NCI-H446 treated with DMSO at 0.1 percent for 48 hours (cell line): ENCODE measurements at regions not wholly inside any gene's neighbourhood (a gene's known extent, or its start where the extent isn't known, plus 50 kb on each side); places are given as distances from the start of the nearest gene placed in this dataset.
"Not testable (repeated sequence)": the region's sequence is repeated elsewhere in the genome, so short reads cannot be mapped to it uniquely, and the experiment has no call there.

Experiments
- DNase-seq: peaks from one replicate; lab custom pipeline; 2025; lab: John Stamatoyannopoulos, UW

DNA sequence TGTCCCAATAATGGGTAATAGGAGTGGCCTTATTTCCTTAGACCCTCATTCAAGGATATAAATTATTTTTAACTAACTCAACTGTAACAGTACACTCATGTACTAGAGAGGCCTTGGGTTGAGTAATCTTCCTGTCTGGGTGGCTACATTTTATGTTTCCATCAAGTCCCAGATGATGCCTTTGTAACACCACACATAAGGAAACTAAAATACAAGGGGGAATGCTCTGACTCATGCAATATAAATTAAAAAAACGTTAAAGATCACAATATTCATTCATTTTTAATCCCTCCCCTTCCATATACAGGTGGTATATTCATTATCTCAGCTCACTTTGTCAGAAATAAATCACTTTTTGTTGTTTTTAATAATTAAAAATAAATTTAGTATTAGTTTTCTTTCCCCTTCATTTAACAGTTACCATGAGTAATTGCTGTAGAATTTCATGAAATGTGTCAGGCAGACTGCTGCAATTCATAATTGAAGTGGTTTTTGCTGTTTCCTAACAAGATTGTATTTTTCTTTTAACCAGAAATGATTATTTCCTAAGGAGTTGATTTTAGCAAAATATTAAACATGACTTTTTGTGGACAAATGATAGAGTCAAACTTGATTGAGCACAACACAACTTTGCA lies 1403.6 kb downstream of the SUCLG1 start:
- no peak for DNase-seq

DNA sequence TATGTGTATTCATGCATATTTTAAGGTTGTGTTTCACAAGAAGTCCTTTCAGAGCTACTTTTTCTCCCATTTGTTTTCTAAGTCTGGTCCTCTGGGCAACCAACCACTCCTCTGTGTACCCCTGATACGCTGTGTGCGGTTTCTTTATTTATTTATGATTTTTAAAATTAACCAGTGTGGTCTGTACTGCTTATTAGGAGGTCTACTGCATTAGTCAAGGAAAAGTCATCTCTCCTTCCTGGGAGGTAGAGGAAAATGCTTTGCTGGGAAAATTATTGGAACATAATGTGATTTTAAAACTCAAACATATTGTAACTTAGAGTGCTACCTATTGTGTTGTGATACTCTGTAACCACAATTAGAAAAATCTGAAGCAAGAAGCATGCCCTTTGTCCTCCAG lies 1404.3 kb downstream of the SUCLG1 start:
- no peak for DNase-seq

DNA sequence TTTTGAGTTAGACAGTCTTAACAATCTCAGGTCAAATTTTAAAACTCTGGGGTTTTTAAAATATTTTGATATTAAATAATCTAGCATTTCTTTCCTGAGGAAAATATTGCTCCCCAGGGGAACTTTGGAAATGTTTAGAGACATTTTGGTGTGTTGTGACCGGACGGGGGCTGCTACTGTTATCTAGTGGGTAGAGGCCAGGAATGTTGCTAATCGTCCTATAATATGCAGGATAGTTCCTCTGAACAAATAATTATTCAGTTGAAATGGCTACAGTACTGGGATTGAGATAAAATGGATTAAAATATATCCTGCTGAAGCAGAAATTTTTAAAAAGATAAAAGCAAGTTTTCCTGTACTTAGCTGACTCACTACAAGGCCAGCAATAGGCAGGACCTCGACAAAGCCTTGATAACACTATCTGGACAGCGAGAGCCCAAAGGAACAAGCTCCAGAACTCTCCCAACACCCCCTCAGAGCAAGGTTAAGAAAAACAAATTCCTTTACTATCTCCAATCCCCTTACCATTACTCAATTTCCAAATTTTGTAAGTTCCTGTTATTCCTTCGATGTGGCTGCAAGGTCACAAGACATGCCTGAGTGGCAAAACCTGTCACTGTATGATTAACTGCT lies 1407.4 kb downstream of the SUCLG1 start:
- DNase-seq, result no peak

DNA sequence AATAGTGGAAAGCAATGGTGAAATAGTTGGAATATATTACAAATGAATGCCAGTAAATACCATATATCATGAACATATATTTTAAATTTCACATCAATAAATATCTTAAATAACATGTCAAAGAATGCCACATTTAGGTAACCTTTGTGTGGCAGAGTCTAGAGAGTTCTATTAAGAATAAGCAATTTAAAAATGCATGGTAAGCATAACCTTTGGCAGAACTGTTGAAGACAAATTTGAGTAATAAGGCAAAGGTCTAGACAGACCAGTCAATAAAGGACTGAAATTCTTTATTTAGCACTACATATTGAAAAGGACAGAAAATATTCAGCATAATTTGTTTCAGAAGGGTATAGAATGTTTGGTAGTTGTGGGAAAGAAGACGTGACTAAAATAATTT lies 1417.0 kb downstream of the SUCLG1 start:
- no peak for DNase-seq

DNA sequence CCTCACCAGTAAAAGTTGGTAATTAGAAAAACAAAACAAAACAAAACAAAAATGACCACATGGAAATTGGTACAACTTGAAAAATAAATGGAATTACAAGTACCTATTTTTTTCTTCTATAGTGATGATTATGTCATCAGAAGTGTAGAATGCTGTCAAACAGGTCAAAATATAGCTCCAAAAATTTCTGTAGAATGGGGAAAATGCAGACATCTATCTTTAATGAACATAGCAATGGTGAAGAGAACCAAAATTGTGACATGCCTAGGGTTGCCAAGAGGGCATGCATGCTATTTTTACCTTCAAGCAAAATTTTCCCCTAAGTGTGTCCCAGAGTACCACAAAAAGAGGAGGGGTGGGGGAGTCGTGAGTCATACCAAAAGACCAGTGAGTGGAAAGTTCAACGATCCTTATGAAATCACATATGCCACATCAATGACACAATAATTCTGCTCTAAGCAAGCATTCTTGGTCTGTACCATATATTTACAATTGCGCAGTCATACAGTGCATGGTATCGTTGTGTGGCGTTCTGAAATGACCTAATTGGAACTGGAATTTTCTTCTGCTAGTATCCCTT lies 1436.4 kb downstream of the SUCLG1 start:
- no peak for DNase-seq

DNA sequence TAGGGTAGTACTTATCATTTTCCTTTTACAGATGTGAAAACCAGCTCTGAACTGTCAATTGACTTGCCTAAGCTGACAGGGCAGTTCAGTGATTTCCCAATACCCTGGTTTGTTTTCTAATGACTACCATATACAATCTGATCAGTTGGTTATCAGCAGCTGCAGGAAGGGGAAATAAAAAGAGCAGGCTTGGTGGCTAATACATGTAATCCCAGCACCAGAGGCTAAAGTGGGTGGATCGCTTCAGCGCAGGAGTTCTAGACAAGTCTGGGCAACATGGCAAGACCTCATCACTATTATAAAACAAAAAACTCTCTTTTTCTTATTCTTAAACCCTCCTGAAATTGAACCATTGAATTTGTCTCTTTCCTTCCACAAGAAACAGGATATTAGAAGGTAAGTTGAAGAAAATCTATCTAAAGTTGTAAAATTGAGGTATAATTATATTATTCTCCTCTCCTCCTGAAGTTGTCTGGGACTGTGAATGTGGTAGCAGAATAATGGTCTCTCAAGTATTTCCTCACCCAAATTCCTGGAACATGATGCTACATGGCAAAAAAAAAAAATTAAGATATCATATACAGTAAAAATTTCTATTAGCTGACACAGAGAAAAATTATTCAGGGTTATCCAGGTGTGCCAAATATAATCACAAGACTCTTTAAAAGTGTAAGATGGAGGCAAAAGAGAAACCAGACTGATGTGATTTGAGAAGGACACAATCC lies 1441.6 kb downstream of the SUCLG1 start:
- no peak for DNase-seq

DNA sequence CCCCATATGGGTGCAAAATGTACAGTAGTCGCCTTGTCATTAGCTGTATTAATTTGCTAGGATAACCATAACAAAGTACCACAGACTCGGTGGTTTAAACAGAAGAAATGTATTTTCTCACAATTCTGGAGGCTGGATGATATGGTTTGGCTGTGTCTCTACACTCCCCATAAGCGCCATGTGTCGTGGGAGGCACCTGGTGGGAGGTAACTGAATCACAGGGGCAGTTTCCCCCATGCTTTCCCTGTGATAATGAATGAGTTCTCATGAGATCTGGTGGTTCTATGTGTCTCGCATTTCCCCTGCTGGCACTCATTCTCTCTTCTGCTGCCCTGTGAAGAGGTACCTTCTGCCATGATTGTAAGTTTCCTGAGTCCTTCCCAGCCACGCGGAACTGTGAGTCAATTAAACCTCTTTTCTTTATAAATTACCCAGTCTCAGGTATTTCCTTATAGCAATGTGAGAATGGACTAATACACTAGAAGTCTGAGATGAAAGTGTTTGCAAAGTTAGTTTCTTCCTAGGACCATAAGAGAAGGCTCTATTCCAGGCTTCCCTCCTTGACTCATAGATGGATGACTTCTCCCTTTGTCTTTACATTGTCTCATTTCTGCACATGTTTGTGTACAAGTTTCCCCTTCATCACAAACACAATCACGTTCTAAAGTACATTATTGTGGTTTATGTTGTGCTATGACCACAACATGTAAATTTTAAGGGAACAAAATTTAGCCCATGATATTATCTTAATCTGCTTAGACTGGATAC lies 1442.6 kb downstream of the SUCLG1 start:
- DNase-seq, result no peak

DNA sequence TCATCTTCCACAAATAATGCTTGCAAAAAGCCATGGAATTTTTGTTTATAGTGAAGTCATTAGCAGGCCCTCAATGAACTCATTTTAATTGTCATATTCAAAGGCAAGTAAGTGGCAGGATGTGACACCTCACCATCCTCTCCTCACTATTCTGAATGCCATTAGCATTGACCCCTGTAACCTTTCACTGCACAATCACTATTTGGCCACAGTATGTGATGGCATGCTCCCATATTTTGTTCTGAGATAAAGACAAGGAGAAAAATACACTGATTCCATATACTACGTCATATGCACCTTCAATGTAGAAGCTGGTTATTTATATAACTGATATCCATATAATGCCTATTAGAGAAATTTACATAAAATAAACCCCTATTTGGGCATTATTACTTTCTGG lies 1443.2 kb downstream of the SUCLG1 start:
- no peak for DNase-seq

DNA sequence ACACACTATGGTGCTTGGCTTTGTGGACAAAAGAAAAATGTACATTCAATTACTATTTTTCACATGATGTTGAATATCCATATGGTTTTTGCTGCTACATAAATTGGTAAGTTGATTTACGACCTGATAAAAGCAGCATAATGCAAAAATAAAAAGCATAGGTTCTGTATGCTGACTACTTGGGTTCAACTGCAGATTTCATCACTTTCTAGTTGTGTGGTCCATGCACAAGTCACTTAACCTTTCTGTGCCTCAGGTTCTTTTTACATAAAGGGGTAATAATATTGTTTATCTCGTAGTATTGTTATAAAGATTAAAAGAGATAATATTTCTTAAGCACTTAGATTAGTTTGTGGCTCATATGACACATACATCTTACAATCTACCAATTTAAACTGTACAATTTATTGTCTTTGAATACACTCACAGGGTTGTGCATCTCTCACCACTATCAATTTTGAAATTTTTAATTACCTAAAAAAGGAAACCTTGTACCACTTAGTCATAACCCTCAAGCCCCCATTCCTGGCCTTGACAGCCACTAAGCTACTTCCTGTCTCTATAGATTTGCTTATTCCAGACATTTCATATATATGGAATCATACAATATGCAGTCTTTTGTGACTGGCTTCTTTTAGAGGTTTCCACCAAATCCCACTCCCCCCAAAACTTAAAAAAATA lies 1443.9 kb downstream of the SUCLG1 start:
- no peak for DNase-seq

DNA sequence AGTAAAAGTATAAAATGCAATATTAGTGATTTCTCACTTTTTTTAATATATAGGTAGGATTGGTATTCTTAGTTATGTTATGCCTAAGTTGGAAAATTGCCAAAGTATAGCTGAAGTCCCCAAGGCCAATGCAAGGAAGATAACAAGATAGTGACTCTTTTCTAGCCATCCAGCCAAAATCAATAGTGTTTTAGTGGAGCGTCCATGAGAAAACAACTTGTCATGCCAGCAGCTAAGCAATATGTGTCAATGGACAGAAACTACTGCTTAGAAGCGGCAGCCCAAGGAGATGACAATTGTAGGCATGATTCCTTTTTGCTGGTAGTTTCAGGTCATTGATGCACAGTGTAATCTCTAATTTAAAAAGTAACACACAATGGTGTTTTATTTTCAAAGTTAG lies 1444.6 kb downstream of the SUCLG1 start:
- DNase-seq, result no peak

DNA sequence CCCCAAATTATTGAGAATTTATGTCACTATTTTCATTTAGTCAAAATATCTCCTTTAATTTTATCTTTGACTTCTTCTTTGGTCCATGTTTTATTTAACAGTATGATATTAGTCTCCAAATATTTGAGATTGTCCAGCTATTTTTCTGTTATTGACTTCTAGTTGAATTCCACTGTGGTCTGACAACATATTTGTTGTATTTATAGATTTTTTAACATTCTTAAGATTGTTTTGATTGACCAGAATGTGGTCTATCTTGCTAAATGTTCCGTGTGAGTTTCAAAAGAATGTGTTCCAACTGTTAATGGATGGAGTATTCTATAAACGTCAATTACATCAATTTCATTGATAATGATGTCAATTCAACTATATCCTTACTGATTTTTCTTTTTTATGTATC lies 1452.1 kb downstream of the SUCLG1 start:
- no peak for DNase-seq

DNA sequence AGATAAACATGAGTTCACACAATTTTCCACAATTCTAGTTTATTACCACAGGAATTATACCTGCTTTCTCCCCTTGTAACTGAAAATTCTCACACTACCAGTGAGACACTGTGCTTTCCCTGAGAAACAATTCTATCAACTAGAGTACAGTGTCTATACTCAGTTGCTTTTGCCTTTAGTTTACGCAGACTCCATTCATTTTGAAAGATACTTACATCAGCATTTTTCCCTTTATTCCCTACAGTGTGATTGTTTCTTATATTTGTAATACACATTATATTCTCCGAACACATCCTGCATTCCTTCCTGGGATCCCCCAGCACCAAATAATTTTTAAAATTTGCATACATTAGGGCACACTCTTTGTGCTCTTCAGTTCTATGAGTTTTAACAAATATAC lies 1455.5 kb downstream of the SUCLG1 start:
- no peak for DNase-seq

DNA sequence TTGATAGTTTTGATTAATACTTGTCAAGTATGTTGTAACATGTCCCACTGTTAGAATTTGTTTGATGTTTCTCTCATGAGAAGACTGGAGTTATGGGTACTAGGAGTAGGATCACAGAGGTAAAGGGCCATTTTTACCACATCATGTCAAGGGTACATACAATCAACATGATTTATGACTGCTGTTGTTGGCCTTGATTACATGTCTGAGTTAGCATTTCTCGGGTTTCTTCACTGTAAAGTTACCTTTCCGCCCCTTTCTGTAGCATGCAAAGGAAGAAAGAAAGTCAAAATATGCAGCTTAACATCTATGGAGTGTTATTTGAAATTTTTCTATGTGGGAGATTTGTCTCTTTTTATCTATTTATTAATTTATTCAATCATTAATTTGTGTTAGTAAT lies 1456.4 kb downstream of the SUCLG1 start:
- no peak for DNase-seq

DNA sequence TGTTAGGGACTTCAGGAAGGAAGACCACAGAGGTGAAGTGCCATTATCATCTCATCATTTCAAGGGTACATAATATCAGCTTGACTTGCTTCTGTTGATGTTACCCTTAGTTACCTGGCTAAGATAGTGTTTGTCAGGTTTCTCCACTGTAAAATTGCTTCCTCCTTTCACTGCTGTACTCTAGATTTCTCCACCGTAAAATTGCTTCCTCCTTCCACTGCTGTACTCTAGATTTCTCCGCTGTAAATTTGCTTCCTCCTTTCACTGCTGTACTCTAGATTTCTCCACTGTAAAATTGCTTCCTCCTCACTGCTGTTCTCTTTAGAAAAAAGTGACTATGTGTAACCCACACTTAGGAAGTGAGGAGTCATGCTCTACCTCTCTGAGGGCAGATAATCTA lies 1460.3 kb downstream of the SUCLG1 start:
- no peak for DNase-seq

DNA sequence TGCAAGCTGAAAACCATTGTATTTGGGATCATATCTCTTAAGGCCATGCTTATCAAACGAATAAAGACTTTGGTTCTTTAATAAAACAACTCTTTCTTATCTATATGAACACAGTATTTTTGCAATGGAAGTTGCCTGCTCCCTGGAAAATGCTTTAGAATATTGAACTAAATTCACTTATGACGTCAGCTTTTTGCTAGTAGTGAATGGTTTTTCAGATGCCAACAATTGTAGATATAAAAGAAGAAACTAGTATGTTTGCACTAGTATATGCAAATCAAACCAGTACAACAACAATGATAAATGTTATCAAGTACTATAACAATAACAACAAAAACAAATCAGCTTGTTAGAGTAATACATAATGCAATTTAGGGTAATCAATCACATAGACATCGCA lies 1462.9 kb downstream of the SUCLG1 start:
- DNase-seq, result no peak

DNA sequence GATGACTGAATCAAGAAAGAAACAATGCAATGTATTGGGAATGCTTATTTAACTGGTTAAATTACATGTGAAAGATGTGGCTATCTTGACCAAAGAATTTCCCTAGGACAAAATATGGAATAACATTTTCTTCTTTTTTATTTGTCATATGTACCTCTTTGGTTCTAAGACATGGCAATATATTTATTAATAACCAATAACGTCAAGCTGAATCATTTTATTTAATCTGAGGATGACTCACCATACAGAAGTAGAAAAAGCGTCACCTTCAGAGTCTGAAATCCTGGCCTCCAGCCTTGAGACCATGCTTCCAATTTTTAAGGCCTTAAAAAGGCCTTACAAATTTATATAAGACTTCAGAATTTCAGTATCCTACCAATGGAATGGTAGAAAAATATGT lies 1464.9 kb downstream of the SUCLG1 start:
- no peak for DNase-seq

DNA sequence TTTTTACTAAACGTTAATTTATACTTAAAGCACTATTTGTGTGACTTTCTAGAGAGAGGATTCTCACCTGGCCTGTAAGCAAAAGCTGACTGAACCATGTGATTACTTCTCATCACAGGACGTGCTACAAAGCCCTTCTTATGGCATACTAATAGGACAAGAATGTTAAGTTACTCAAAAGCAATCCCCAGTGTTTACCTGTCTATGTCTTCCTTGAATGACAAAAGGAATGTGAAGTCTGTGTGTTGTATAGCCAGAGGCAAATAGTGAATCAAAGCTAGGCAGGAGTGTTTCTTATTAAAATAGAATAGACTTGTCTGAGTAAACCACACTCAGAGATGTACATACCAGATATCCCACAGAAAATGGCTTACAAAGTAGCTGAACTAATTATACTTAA lies 1465.5 kb downstream of the SUCLG1 start:
- no peak for DNase-seq

DNA sequence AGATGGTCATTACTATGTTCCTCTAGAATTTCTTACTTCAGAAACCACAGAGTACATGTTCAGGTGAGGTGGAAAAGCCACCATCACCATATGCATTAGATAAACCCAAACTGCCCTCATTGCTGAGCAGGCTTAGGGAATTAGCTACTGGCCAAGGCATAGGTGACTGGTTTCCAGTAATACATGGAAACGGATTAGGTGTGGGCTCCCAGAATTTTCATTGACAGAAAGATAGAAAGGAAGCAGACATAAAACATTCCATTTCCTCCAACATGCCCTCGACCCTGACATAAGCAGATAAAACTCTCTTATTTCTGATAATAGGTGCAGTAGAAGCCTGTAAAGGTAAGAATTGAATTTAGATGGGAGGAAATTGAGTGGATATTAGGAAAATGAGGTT lies 1466.1 kb downstream of the SUCLG1 start:
- DNase-seq, result no peak

DNA sequence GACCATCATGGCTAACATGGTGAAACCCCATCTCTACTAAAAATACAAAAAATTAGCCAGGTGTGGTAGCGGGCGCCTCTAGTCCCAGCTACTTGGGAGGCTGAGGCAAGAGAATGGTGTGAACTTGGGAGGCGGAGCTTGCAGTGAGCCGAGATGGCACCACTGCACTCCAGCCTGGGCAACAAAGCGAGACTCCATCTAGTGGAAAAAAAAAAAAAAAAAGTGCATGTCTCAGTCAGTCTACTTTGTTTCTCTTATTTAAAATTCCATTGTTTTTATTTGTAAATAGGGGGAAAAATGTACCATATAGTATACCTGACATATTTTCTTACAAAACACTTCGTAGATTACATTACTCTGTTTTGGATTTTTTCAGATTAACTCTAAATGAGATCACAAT lies 1471.4 kb downstream of the SUCLG1 start:
- not testable (repeated sequence) for DNase-seq

DNA sequence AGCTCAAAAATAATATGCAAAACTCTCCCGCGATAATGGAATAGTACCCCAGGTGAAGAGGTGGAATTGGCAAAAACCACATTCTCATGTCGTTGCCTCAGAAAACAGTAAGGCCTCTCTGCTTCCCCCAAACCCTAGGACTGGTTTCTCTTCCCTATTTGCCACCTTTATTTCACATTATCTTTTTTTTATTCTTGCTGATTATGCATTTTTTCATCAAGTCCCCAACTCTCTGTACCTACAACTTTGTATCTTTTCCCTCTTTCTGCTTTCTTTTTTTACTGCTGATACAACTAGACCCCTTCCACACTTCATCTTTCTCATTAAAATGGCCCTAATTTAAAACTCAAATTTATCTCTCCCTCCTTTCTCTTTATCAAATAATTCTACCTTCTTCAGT lies 1472.2 kb downstream of the SUCLG1 start:
- DNase-seq, result no peak

DNA sequence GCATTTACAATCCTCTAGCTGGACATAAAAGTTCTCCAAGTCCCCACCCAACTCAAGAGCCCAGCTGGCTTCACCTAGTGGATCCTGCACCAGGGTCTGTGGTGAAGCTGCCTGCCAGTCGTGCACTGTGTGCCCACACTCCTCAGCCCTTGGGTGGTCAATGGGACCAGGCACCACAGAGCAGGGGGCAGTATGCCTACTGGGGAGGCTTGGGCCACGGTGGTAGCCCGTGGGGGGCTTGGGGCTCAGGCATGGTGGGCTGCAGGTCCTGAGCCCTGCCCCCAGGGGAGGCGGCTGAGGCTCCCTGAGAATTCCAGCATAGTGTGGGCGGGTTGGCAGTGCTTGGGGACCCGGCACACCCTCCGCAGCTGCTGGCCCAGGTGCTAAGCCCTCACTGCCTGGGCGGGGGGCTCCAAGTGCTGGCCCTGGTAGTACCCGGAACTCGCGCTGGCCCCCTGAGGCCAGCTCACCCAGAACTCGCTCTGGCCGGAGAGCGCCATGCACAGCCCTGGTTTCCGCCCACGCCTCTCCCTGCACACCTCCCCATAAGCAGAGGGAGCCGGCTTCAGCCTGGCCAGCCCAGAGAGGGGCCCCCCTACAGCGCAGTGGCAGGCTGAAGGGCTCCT lies 1473.4 kb downstream of the SUCLG1 start:
- DNase-seq, result no peak
